Sigmoid colon (tissue), 5 donors: ENCODE measurements at regions not wholly inside any gene's neighbourhood (a gene's known extent, or its start where the extent isn't known, plus 50 kb on each side); places are given as distances from the start of the nearest gene placed in this dataset.

ENCODE experiments used
- DNase-seq: peaks from one replicate; pipeline ENCODE4 v3.0.0-alpha.2; 2019
- H3K27ac ChIP-seq, 4 donors: fragments of 200-600 bp; sonication (generic); one replicate each; pipeline ENCODE4 v1.5.1; 2016 to 2019; ENCODE audit warnings: mild to moderate bottlenecking in 1 of 4
- H3K27me3 ChIP-seq, 3 donors: fragments of 200-600 bp; sonication (generic); one replicate each; pipeline ENCODE4 v1.5.1; 2019; ENCODE audit warnings: mild to moderate bottlenecking in 1 of 3
- H3K36me3 ChIP-seq, 4 donors: fragments of 200-600 bp; sonication (generic); one replicate each; pipeline ENCODE4 v1.5.1; 2016 to 2019
- H3K4me1 ChIP-seq, 4 donors: fragments of 200-600 bp; sonication (generic); one replicate each; pipeline ENCODE4 v1.5.1; 2017 to 2019
- H3K4me3 ChIP-seq, 4 donors: fragments of 200-600 bp; sonication (generic); one replicate each; pipeline ENCODE4 v1.5.1; 2017 to 2019; ENCODE audit warnings: mild to moderate bottlenecking in 2 of 4, moderate library complexity in 1 of 4
- H3K9me3 ChIP-seq, 4 donors: fragments of 200-600 bp in 3 of 4; sonication (generic) in 3 of 4; one replicate each; pipeline versions ENCODE4 v1.5.1 to v1.6.1; 2013 to 2019
- POLR2A ChIP-seq, 2 donors: fragments of 450-650 bp; IDR thresholded peaks; one replicate each; pipeline ENCODE4 v1.6.1; 2016; ENCODE audit warnings: antibody characterized with exemption in 2 of 2, mild to moderate bottlenecking in 2 of 2, moderate library complexity in 2 of 2
- POLR2AphosphoS5 ChIP-seq, 4 donors: sonication (generic); formaldehyde crosslinking; IDR thresholded peaks; one replicate each; pipeline ENCODE4 v1.6.1; 2017; ENCODE audit warnings: antibody characterized with exemption in 4 of 4
- intact Hi-C: fragments of 100-400 bp; cut with DNase I; formaldehyde crosslinking; loops from one replicate; pipeline ENCODE4 v1.15.1; 2023
- donor health status: healthy.

GRCh38 chrX:151513472-151513871, 50.0 kb upstream of the PASD1 start:
- H3K36me3 ChIP-seq = no peaks in the 10 kb centered on the region
- DNase-seq = no peak
- no peaks in the 10 kb centered on the region for H3K27me3 ChIP-seq
- H3K4me1 ChIP-seq = no peaks in the 10 kb centered on the region
- H3K4me3 ChIP-seq = no peak overlapping the region
- no peaks in the 10 kb centered on the region for H3K9me3 ChIP-seq
- no peak overlapping the region for H3K27ac ChIP-seq
- no peak for TF ChIP-seq POLR2AphosphoS5 (IDR thresholded peaks at IDR 0.05)
- TF ChIP-seq POLR2A (IDR thresholded peaks at IDR 0.05) = no peak
- intact Hi-C loops = no loop called here
